Myocyte (in vitro differentiated cells): ENCODE measurements at regions not wholly inside any gene's neighbourhood (a gene's known extent, or its start where the extent isn't known, plus 50 kb on each side); places are given as distances from the start of the nearest gene placed in this dataset.

Source experiments
- DNase-seq: peaks from one replicate; pipeline ENCODE4 v3.0.0-alpha.2; 2012; ENCODE audit warnings: low read depth

DNA sequence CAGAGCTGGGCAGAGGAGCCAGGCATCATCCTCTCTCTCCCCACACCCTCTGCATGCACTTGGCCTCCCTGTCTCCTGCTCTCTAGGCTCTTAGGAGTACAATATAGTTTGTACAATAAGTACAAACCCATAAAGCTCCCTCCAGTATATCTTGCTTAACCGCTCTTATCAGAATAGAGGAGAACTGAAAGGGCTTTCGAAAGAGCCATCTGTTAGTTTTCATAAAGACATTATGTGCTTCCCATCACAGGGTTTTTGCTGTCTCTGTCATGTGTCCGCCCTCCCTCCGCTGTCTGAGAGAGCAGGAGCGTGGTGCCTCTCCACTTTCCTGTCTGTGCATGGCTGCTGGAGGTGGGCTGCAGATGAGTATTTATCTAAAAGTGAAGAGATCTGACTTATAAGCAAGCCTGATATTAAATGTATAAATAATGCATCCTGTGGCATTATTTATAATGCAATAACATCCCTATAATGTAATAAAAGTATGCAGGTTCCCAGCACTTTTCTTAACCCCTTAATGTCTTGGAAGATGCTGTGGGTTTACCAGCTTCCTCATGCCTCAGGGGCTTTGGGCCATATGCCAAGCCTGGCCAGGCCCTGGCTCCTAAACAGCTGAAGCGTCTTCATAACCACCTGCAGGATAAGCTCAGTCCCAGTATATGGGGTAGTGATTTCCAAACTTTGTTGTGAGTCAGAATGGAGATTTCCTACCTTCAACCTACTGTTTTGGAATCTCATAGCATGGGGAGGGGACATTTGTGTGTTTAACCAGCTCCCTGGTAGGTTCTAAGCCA, 297.1 kb downstream of the DHX35 start:
- DNase-seq = no peak

DNA sequence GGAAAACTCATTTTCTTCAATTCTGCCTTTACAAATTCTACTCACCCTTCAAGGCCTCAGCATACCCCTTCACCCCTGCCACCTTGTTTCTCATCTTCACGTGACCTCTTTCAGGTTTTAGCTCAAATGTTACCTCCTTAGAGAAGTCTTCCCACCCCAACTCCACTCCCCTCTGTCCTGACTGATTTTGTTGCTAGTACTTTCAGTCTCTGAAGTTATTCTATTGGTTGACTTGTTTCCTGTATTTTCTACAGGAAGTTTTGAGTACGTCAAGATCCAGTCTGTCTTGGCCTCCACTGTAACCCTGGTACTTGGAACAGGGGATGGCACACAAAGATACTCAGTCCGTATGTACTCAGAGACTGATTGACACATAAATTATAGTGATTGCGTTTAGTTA, 296.1 kb downstream of the DHX35 start:
- DNase-seq = no peak

DNA sequence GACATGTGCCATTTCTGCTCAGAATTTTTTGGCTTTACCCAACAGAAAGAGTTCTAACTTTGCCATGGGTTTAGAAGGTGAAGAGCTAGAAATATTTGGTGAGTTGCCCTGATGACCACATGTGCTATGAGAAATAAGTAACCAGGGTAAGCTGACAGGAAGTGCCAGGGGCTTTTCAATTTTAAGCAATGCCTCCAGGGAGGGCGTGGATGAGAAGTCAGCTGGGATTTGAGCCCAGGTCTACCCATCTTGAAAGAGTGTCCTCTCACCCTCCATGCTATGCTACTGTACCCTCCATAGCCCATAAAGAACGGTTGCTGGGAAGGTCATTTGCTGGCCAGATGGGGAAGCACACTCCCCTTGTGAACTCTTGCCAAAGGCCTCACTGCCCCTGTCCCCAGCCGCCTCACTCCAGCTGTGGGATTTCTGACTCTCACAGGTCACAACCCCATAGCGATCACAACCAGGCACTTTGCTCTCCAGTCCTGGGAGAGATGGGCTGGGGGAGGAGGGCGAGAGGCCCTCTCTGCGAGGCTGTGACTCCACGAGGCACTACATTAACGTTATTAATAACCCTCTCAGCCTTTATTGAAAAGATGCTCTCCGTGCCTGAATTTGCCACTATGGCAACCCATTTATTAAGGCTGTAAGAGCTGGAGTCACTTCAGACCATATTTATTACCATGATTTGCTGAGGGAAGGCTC, 291.1 kb downstream of the DHX35 start:
- no peak for DNase-seq

- no peak for DNase-seq
These were observed 289.9 kb downstream of the DHX35 start for GRCh38 chr20:39252035-39252434.

DNA sequence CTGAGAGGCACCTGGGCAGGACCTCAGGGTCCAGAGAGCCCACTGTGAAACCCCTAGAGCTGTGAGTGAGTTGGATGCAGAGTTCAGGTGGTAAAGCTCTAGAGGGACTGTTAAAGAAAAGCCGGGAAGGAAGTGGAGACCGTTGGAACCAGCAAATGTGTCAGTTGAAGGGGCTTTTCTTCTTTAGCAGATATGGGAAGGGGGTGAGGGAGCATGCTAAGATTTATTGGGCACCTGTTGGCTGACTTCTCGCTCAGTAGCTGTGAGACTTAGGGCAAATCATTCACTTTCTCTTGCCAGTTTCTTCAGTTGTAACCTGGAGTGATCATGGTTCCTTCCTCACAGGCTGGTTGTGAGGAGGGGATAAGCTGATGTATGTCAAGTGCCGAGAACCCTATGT, 287.7 kb downstream of the DHX35 start:
- no peak for DNase-seq

DNA sequence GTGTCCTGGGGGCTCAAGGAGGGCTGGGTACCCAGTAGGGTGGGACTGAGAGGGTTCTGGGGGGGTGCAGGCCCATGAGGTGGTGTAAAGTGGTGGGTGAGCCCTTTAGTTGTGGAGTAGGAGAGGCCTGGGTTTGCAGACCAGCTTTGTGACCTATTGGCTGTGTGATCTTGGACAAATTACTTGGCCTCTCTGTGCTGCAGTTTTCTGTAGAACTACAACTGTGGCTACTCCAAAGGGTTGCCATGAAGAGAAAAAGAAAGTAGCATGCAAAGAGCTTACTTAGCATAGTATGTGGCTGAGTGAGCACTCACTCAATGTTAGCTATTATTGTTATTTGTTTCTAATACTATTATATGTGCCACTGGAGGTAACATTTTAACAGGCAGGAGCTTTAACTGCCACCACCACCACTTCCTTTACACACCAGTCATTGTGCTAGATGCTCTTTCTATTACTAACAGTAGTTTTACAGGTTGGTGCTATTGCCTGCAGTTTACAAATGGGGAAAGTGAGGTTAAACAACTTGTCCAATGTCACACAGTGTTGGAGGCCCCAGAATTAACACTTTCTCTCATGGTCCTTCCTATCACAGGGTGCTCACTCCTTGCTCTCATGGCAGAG, 286.8 kb downstream of the DHX35 start:
- no peak for DNase-seq

DNA sequence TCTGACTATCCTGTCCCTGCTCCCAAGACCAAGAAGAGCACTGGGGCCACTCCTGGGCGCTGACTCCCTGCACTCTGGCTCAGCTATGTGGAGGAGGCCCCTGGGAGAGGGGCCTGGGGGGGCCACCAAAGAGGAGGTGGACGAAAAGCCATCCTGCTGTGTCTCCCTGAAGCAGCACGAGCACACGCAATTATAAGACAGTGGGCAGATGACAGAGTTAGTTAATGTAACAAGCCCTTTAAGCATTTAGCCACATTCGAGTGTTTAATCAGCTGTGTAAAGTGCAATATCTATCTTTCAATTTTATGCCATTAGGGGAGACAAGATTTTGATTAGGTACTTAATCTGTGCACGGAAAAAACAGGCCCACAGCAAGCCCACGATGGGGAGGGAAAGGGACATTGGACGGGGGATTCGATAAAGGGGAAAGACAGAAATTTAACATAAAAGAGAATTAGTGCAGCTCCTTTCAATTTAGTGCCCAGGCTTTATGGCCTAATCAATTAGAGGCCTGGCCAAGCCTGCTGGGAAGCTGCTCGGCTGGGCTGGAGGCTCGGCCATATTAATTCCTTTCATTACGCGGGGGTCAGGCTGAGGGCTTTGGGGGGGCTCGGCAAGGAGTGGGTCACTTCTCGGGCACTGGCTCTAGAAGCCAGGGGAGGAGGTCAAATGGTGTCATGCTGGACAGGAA, 286.2 kb downstream of the DHX35 start:
- DNase-seq = no peak

DNA sequence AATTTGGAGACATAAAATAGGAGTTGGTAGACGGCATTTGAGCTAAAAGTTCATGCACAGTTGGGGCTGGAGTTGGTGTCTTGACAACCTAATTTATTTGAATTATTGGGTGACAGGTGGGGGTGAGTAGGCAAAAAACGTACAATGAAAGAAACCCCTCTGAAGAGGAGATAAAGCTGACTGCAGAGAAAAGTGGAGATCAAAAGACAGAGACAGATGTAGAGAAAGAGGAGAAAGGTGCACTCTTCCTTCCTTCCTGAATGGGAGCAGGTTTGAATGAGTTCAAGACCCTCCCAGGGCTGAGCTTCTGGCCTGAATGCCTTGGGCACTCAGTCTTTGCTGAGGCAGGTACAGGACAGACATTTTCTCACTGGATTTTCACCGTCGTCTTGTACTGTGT, 284.3 kb downstream of the DHX35 start:
- DNase-seq = no peak

GRCh38 chr20:39245685-39246311, 283.7 kb downstream of the DHX35 start:
- no peak for DNase-seq

DNA sequence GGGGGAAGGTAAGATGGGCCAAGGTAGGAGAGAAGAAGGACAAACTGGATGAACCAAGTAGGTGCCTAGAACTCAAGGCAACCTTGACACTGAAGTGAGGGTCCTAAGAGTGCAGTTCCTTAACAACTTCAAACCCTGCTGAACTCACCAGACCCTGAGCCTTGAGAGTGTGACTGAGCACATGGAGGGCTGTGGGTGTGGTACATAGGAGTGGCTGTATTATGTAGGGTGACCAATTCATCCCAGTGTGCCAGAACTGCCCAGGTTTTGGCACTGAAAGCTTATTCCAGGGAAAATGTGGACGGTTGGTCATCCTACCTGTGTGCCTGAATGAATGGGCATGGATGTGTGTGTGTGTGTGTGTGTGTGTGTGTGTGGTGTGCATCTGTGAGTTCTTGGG, 281.8 kb downstream of the DHX35 start:
- no peak for DNase-seq

- DNase-seq = no peak
These were observed 280.5 kb downstream of the DHX35 start for GRCh38 chr20:39242614-39243013.

DNA sequence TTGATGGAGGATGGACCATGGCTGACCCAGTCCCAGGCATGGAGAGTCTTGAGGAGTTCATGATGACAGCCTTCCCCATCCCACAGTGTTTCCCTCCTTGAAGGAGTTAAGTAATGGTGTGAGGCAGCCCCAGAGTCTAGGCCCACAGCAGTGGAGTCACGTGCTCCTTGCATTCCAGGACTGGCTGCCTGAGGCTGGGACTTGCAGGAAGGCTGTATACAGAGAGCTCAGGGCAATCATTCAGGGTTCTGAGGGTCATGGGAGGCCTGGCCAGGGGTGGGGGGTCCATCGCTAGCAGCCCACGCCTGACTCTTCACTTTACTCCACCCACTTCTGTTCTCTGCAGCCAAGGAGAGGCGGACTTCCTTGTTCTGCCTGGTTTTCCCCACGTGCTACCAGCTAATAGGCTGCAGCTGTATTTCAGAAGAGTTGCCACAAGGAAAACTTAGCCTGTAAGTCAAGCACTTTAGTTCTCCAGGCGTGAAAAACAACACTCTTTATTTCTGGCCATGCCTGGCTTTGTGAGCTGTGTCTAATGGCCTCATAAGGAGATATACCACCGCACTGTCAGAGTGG, 272.5 kb downstream of the DHX35 start:
- DNase-seq = no peak

GRCh38 chr20:39233755-39234154, 271.6 kb downstream of the DHX35 start:
- DNase-seq = no peak

- DNase-seq = no peak
These were observed 265.3 kb downstream of the DHX35 start for GRCh38 chr20:39227416-39227815.

GRCh38 chr20:39225978-39226377, 263.8 kb downstream of the DHX35 start:
- no peak for DNase-seq

DNA sequence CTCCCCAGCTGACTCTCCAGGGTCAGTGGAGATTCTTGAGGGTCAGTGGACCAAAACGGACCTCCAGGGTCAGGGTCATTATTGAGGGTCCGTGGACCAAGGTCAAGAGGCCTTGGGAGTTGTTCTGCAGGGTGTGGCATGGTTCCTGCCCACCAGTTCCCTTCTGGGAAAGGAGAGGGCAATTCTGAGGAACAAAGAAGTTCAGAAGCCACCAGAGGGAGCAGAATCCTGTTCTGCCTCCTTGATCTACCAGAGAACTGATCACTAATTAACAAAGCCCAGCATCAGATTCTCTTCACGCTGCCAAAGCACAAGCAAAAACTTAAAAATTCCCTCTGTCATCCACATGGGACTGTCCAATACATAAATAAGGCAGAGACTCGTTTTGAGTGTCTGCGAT, 263.4 kb downstream of the DHX35 start:
- no peak for DNase-seq

DNA sequence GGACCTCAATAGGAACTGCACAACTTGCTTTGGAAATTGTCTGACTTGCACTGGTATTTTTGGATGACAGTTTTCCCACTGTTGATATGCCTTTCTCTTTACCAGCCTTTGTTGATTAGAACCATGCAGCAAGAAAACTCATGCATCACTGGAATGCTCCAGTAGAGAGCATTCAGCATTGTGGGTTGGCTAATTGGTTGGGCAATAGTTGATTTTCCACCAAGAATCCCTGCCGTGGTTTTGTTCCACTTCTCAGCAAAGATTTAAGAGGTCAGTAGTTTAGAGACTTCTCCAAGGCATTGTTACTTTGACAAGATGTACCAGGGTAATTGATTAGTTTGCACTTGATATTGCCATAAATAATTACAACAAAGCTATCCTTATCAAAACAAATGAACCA, 260.0 kb downstream of the DHX35 start:
- DNase-seq = no peak

DNA sequence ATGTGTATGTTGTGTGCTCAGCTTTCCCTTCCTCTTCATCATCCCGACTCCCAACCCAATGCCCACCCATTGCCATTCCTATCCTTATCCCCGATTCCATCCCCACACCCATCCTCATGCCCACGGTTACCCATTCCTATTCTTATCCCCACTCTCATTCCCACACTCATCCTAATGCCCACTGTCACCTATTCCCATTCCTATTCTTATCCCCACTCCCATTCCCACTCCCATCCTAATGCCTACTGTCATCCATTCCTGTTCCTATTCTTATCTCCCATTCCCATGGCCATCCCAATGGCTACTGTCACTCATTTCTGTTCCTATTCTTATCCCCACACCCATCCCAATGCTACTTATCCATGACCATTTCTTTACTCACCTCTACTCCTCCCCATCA, 254.1 kb downstream of the DHX35 start:
- DNase-seq = no peak

GRCh38 chr20:39214828-39215227, 252.7 kb downstream of the DHX35 start:
- no peak for DNase-seq

DNA sequence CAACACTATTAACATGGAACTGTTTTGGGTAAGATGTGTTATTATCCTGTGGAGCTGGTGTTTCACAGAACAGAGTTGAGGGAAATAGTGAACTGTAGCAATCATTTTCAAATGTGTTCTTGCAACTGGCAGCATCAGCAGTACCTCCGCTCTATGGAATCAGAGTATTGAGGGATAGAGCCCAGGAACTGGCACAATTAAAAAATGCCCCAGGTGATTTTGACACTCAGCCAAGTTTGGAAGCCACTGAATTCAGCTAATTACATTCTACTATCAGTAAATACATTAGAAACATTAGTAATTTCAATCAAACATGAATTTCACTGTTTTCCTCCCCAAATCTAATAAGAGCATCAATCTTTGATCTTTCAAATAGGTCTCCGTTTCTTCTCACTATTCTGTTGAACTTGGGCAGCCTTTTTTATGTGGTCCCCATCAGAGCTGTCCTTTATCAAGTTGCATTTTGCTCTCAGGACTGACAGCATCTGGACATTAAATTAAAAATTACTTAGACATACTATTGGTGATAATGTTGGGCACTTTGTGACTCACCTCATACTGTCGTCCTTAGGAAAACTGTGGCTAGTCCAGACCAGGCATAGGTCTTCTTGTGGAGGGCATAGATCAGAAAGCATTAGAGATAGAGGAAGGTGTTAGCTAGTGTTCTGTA, 251.5 kb downstream of the DHX35 start:
- no peak for DNase-seq
